OCI-M2 (cell line): ENCODE measurements at regions not wholly inside any gene's neighbourhood (a gene's known extent, or its start where the extent isn't known, plus 50 kb on each side); places are given as distances from the start of the nearest gene placed in this dataset.
"Not testable (repeated sequence)": the region's sequence is repeated elsewhere in the genome, so short reads cannot be mapped to it uniquely, and the experiment has no call there.

Experiments used
- DNase-seq: peaks from one replicate; lab custom pipeline; 2025; ENCODE audit not compliant: unreplicated experiment; lab: John Stamatoyannopoulos, UW

DNA sequence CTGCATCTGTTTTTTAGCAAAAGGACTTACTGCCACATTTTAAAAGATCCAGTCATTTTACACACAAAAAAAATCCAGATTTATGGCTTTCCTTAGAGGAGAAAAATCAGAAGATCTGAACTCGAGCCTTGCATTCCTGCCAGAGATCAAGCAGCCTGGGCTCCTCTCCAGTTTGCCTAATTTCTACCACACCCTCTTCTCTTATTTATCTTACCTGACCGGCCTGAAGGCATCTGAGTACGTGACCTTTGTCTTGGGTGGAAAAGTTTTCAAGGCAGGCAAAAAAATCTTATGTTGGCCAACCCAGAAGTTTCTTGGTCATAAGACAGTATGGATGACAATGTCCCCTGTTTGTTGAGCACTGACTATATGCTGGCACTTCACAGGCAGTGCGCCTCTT is 60.3 kb downstream of the CHRD start:
- DNase-seq, result no peak

DNA sequence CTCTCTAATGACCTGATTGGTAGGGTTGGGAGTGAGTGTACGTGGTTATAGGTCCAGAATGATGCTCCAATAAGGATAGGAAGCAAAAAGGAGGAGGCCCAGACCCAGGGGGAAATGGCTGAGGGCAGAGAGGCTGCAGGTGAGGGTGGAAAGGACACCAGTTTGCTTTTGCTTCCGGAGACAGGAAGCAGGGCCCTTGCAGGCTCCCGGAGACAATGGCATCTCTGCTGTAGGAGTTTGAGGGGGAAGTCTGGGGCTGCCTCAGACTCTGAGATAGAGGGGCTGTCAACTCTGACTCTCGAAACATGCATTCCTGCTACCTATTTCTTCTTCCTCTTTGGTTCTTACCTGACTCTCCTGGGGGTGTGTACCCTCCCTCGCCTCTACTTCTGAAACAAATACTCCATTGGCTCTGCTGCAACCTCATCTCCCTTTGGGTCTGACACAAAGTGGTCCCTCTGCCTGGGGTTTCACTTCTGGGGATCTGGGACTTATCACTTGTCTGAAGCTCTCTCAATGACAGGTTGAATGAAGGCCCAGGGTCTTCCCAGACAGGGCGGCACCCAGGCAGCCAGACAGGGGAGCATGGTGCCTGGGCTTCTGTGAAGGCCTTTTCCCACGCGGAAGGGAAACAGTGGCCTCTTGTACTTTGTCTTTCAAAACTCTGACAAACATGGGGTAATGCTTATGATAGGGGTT is 61.5 kb downstream of the CHRD start:
- no peak for DNase-seq

DNA sequence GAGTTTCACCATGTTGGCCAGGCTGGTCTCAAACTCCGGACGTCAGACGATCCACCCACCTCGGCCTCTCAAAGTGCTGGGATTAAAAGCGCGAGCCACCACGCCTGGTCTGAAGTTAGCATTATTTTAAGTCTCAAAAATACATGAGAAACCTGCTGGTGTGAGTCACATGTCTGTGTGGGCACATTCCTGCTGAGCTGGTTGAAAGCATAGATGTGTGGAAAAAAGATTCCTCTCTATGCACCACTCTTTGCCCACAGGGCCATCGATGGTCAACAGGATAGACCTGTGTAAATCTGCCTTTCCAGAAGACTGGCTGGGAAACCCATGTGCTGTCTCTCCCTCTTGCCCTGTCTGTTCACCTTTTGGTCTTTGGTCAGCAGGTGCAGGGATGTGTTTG is 63.5 kb downstream of the CHRD start:
- no peak for DNase-seq

DNA sequence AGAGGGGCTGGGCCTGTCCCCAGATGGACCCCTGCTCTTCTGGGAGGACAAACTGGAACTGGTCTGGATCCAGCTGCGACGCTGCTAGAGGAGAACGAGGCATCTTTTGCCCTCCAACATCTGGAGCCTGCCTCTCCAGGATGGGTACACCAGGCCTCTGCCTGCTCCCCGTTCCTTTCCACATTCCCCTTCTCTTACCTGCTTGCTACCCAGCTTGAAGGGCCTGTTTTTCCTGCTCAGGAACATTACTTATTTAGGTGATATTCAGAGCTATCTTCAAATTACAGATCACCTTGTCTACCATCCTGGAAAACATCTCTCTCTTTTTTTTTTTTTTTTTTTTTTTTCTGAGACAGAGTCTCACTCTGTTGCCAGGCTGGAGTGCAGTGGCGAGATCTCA is 64.0 kb downstream of the CHRD start:
- DNase-seq, result no peak

DNA sequence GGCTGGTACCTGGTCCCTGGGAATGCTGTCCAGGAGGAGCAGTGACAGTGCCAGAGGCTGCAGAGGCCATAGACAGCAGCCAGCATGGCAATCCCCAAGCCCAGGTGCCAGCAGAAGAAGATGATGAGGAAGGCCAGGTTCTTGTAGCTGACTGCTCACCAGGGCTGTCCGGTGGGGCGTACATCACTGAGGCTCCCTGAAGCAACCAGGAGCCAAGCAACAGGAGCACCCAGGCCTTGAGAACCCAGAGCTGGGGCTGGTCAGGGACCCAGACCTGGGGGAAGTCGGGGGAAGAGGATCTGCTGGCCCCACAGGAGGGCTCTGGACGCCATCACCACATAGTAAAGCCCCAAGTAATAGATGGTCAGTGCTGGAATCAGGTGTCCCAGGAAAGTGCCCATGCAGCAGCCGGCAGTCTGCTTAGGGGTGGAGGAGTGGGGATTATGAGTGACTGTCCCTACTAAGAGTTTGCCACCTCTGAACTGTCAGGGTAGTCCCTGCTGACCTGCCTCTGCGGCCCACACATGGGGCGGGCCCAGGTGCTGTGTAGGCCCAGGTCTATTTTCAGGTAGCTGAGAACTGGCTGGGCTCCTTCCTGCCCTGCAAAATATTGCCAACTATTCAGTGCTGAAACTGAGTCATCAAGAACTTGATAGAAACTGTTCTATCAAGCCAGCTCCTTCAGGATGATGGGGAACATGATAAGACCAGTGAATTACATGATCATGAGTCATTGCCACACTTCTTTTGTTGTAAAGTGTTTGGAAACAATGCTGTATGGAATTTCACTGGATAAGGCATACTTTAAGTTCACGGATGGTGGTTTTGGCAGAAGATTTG is 68.7 kb downstream of the CHRD start:
- DNase-seq, result no peak

DNA sequence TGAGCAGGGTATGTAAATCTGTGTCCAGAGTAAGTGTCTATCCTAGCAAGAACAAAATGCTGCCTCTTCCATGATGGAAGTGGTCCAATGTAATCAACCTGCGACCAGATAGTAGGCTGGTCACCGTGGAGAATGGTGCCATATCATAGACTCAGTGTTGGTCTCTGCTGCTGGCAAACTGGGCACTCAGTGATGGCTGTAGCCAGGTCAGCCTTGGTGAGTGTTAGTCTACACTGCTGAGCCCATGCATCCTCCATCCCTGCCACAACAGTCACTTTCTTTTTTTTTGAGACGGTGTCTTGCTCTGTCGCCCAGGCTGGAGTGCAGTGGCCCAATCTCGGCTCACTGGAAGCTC is 69.3 kb downstream of the CHRD start:
- no peak for DNase-seq

DNA sequence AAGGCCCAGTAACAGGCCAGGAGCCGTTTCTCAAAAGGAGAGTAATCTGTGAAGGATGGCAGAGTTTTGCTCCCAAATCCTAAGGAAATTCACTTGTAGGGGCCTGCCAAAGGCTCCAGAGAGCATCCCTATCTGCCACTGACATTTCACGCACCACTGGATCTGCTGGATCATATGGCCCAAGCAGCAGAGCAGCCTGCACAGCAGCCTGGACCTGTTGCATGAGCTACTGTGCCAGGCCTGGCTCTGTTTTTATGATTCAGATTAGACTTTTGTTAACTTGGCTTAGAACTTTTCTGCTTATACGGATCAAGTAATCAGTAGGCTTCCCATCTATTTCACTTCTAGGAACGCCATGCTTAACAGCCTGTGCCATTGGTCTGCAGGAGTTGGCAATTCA is 70.7 kb downstream of the CHRD start:
- no peak for DNase-seq

DNA sequence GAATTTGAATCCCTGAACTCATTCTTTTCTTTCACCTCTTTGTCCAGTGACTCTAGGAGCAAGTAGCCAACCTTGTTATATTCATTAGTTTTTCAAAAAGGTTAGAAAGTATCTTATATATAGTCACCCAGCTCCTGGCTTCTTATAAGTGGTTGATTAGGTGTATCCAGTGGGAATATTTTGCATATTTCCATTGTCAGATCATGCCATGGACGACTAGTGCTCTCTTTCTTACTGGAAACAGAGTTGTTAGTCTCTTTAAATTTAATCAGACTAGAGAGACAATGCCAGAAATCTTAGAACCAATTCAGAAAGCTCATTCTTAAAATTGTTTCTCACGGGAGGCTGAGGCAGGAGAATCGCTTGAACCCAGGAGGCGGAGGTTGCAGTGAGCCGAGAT is 73.4 kb downstream of the CHRD start:
- no peak for DNase-seq

DNA sequence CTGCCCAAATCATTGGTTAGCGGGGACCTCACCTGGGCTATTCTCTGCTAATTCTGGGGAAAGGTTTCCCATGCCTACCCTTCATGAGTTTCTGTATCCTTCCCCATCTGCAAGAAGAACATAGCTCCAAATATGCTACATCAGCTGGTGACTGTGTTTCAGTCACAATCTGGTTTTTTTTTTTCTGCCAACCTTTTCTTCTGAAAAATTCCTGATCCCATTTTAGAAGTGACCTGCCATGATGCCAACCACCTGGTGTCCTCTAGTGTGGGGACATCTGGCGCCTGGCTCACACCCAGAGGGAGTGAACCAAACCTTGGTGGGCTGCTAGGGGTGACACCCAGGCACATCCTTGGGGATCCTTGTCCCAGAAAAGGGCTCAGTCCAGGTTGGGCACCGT is 76.1 kb downstream of the CHRD start:
- no peak for DNase-seq

DNA sequence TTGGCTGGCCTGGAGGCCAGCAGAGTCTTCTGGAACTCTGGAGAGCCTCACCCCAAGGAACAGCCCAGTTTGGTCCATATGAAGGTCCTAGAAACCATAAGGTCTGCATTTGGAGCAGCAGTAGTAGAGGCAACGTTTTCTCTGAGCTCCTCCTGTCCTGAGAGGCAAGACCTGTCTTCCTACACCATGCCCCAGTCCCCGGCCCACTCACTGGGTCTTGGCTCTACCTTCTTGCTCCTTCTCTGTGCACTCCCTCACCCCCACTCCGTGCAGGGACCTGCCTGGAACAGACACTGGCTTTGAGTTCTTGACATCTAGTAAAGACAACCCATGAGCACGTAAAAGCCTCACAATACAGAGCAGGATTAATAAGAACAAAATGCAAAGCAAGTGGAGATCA is 76.6 kb downstream of the CHRD start:
- no peak for DNase-seq

DNA sequence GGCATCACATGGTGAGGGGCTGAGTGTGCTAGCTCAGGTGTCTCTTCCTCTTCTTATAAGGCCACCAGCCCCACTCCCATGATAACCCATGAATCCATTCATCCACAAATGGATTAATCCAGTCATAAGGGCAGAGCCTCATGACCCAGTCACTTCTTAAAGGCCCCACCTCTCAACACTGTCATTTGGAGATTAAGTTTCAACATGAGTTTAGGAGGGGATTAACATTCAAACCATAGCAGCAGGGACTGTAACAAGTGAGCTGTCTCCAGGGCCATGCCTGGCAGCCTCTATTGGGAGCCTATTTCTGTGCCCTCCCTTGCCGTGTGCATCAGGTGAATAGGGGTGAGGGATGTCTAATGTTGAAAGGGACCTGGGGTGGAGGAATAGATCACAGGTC is 77.5 kb downstream of the CHRD start:
- DNase-seq, result no peak

DNA sequence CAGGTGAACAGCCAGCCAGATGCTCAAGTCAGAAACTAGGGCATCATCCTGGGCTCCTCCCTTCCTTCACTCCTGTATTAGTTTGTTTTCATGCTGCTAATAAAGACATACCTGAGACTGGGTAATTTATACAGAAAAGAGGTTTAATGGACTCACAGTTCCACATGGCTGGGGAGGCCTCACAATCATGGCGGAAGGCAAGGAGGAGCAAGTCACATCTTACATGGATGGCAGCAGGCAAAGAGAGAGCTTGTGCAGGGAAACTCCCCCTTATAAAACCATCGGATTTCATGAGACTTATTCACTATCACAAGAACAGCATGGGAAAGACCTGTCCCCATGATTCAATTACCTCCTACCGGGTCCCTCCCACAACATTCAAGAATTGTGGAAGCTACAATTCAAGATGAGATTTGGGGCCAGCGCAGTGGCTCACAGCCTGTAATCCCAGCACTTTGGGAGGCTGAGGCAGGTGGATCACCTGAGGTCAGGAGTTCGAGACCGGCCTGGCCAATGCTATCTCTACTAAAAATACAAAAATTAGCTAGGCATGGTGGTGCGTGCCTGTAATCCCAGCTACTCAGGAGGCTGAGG is 78.0 kb downstream of the CHRD start:
- not testable (repeated sequence) for DNase-seq

DNA sequence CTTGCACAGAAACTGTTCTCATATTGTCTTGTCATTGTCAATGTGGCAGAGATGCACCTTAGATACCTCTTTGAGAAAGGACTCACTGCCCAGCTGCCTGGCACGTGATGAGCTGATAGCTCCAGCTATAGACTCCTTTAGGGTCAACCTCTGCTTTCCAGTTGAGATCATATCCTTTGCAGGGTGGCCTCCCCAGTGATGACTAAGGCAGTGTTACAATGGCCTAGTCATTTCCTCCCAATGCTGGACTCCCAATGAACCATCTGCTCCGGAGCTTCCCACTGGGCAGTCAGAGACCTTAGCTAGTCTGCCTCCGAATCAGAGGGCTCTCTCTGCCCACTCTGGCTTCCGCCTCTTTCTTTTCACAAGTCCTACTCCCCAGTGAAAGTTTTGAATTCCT is 79.5 kb downstream of the CHRD start:
- no peak for DNase-seq

DNA sequence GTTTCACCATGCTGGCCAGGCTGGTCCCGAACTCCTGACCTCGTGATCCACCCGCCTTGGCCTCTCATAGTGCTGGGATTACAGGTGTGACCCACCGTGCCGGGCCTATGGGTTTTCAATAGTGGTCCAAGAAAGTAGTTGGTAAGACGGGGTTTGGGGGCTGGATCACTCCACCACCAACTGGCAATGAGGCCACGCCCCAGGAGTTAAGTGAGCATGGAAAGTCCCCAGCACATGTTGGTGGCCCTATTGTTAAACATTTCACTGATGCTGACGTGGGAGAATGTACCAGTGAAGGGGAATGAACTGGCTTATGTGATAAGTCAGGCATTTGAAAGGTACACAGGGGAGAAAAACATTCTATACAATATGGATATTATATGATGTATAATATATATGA is 80.4 kb downstream of the CHRD start:
- DNase-seq, result no peak

DNA sequence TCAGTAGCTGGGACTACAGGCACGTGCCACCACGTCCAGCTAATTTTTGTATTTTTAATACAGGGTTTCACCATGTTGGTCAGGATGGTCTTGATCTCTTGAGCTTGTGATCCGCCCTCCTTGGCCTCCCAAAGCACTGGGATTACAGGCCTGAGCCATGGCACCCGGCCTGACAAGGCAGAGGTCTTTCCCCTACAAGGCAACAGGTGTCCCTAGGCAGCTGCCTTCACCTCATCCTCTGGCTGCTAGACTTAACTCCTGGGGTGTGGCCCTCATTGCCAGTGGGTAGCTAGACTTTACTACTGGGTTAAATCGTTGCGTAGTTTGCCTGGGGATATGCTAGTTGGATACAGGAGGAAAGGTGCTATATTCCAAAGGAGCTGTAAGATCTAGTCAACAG is 81.4 kb downstream of the CHRD start:
- no peak for DNase-seq

DNA sequence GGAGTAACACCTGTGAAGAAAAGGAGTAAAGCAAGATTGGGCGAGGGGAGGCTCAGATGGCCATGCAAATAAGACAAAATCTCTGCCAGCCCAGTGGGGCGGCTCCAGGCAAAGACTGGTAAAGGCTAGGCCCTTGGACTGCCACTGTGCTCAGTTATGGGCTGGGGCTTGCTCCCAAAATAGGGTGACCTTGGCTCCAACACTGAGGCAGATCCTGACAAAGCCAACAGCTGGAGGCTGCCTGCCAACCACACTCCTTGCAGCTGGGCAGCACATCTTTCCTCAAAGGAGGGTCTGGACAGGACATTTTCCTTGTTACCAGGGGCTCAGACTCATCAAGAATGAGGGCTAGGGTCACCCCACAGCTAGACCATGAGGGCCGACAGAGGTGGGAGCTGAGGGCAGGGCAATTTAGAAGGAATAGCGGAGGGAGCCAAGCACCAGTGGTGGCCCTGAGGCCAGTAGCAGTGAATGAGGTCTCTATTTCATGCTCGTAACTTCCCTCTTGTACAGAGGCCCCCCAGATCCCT is 86.1 kb downstream of the CHRD start:
- no peak for DNase-seq

DNA sequence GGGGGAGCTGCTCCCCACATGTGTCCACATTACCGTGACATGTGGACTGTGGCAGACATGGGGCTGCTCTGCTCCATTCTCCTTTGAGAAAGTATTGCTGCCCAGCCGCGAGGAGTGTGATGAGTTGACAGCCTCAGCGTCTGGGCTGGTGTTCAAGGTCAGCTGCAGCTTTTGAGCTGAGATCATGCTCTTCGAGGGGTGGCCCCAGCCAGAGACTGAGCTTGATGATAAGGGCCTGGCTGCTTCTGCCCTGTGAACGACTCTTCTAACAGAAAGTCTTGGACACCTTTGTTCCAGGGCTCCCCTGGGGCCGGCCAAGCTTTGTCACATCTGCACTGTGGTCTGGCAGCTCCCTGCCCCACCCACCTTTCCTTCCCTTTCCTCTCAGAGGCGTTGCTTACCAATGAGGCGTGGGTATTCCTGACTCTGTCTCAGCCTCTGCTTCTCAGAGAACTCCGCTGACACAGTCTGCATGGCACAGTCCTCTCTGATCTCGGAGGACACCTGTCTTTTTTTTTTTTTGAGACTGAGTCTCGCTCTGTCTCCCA is 86.6 kb downstream of the CHRD start:
- DNase-seq, result no peak

DNA sequence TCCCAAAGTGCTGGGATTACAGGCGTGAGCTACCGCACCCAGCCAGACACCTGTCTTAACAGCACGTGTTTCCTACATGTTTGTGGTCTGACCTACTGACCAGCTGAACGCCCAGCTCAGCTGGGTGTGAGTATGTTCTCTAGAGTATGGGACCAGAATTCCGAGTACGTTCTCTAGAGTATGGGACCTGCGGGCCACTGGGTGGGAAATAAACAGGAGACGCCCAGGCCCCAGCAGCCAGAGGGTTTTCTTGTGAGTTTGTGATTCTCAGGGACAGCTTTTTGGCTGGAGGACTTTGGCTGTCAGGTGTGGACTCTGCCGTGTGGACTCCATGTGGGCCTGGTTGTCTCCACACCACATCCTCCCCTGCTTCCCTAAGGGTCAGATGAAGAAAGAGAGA is 87.3 kb downstream of the CHRD start:
- DNase-seq, result no peak

DNA sequence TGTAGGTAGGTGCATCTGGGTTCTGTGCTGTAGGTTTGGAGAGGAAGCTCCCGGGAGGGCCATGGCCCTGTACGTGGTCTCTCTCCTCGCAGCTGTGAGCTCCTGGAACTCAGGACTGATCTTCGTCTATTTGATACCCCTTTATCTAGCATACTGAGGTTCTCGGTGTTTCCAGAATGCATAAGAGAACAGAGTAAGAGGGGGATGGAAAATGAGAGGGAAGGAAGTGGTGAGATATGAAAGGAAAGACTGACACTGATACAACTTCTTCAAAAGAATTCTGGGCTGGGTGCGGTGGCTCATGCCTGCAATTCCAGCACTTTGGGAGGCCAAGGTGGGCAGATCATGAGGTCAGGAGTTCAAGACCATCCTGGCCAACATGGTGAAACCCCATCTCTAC is 90.7 kb downstream of the CHRD start:
- DNase-seq, result no peak

DNA sequence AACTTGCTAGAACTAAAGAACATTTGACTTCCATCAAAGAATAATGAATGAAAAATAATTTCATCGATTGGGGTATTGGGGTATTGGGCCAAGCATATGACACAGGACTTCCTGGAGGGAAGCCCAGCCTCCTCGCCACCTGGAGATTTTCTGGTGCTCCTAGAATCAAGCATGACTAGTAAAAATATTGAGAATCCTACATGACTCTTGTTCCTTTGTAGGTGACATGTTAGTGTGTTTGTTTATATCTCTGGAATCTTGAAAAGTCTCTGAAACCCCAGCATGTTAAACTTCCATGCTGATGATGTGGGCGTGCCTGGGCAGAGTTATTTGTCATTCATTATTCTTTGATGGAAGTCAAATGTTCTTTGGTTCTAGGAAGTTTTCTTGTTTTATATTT is 90.1 kb upstream of the EPHB3 start:
- DNase-seq, result no peak

DNA sequence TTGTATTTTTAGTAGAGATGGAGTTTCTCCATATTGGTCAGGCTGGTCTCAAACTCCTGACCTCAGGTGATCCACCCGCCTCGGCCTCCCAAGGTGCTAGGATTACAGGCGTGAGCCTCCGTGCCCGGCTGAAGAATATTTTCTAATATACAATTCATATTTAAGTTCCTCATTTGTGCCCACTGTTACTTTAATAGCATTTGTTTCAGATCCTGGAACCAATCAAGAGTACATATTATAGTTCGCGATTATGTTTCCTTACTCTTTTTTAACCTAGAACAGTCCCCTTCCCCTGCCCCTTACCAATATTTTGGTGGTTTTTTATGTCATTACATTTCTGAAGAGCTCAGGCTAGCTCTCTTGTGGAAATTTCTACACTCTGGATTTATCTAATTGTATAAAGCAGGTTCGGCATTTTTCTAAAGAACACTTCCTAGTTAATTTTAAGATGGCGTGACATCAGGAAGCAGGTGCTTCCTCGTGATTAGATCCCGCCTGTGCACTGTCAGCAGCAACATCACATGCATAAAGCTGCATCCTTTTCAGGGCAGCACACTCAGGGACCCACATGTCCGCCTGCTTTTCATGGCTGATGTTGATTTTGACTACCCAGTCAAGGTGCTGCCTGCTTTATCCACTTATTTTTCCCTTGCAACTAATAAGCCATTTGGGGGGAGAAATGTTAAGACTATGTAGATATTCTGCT is 88.7 kb upstream of the EPHB3 start:
- no peak for DNase-seq
